Hepatocyte (in vitro differentiated cells): ENCODE measurements at regions not wholly inside any gene's neighbourhood (a gene's known extent, or its start where the extent isn't known, plus 50 kb on each side); places are given as distances from the start of the nearest gene placed in this dataset.

ENCODE experiments used
- DNase-seq: peaks from one replicate; pipeline ENCODE4 v3.0.0-alpha.2; 2016; ENCODE audit warnings: low spot score
- H2AFZ ChIP-seq: fragments of 200-600 bp; sonication (generic); 2 replicates; pipeline ENCODE4 v1.6.0; 2016; ENCODE audit warnings: antibody characterized with exemption, mild to moderate bottlenecking
- H3K27ac ChIP-seq: fragments of 200-600 bp; sonication (generic); 2 replicates; pipeline ENCODE4 v1.5.1; 2016; ENCODE audit warnings: mild to moderate bottlenecking
- H3K27me3 ChIP-seq: fragments of 200-600 bp; sonication (generic); 2 replicates; pipeline ENCODE4 v1.6.1; 2016
- H3K36me3 ChIP-seq: fragments of 200-600 bp; sonication (generic); replicated peaks from 2 replicates; pipeline ENCODE4 v1.5.1; 2016; ENCODE audit warnings: low read depth; ENCODE audit not compliant: insufficient read depth
- H3K4me1 ChIP-seq: fragments of 200-600 bp; sonication (generic); 2 replicates; pipeline ENCODE4 v1.5.1; 2016; ENCODE audit warnings: mild to moderate bottlenecking, moderate library complexity; ENCODE audit not compliant: insufficient read depth
- H3K4me2 ChIP-seq: fragments of 200-600 bp; sonication (generic); 2 replicates; pipeline ENCODE4 v1.6.0; 2016
- H3K4me3 ChIP-seq: fragments of 200-600 bp; sonication (generic); 2 replicates; pipeline ENCODE4 v1.5.1; 2016; ENCODE audit warnings: mild to moderate bottlenecking
- H3K79me2 ChIP-seq: fragments of 200-600 bp; sonication (generic); 2 replicates; pipeline ENCODE4 v1.6.0; 2017; ENCODE audit warnings: mild to moderate bottlenecking
- H3K9me2 ChIP-seq: fragments of 200-600 bp; sonication (generic); replicated peaks from 2 replicates; pipeline ENCODE4 v1.6.0; 2017; ENCODE audit warnings: mild to moderate bottlenecking; ENCODE audit not compliant: insufficient read depth
- H3K9me3 ChIP-seq: fragments of 200-600 bp; sonication (generic); 2 replicates; pipeline ENCODE4 v1.5.1; 2016; ENCODE audit warnings: low read depth, mild to moderate bottlenecking
- H4K20me1 ChIP-seq: fragments of 200-600 bp; sonication (generic); 2 replicates; pipeline ENCODE4 v1.6.0; 2016; ENCODE audit warnings: mild to moderate bottlenecking; ENCODE audit not compliant: insufficient read depth, poor library complexity, severe bottlenecking
- EZH2 ChIP-seq: fragments of 200-600 bp; sonication (generic); IDR thresholded peaks from 2 replicates; pipeline ENCODE4 v1.6.1; 2016; ENCODE audit warnings: antibody characterized with exemption, mild to moderate bottlenecking, borderline replicate concordance
- EZH2phosphoT487 ChIP-seq: fragments of 200-600 bp; sonication (generic); IDR thresholded peaks from one replicate; pipeline ENCODE4 v1.6.1; 2018; ENCODE audit warnings: antibody characterized with exemption, mild to moderate bottlenecking, low read depth, moderate library complexity; ENCODE audit not compliant: unreplicated experiment, severe bottlenecking
- WGBS: methylation state at CpG from one replicate; pipeline ENCODE4 v1.1.6; 2016; ENCODE audit warnings: low lambda C conversion rate; ENCODE audit errors: missing lambda C conversion rate; 5-methylcytosine and 5-hydroxymethylcytosine counted together
- TF ChIP-seq, protein P1 (sequence below): fragments of 200-600 bp; sonication (generic); IDR thresholded peaks from 2 replicates; pipeline ENCODE4 v1.5.1; 2016; ENCODE audit warnings: antibody characterized with exemption, mild to moderate bottlenecking; ENCODE audit not compliant: poor library complexity

DNA sequence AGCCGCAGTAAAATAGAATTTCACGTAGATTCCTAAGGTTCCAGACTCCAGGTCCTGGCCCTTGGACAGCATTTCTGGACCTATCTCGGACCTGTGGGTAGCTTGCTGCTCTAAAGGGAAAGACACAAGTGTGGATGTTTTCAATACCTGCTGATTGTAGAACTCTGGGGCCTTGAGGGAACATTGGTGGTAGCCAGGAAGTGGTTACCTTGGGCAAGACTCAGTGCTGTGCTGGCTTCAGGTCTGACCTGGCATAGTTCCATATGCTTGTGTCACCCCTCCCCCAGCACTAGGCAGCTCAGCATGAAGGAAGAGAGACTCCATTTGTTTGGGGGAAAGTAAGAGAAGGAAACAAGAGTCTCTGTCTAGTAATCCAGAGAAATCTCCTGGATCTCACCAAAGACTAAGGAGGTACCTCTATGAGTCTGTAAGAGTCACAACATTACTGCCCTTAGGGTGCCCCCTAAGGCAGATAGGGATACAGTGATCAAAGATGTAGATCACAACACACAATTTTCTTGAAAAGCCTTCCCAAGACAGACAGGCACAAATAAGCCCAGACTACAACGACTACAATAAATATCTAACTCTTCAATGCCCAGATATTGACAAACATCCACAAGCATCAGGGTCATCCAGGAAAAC is 398.8 kb downstream of the TGFB2 start:
- Histone ChIP-seq H3K36me3 (no peaks in the 10 kb centered on the region), H3K4me1 (no peaks in the 10 kb centered on the region), H3K4me2 (no peak overlapping the region), H3K4me3 (no peak overlapping the region), H3K9me3 (peaks cover 8% of the 10 kb centered on the region), H3K9me2 (no peaks in the 10 kb centered on the region), H3K79me2 (no peaks in the 10 kb centered on the region), H3K27ac (no peak overlapping the region), H3K27me3 (no peaks in the 10 kb centered on the region), H4K20me1 (no peaks in the 10 kb centered on the region), H2AFZ (no peak overlapping the region)
- TF ChIP-seq EZH2 (no peak), EZH2phosphoT487 (no peak)
- TF ChIP-seq, protein P1, sequence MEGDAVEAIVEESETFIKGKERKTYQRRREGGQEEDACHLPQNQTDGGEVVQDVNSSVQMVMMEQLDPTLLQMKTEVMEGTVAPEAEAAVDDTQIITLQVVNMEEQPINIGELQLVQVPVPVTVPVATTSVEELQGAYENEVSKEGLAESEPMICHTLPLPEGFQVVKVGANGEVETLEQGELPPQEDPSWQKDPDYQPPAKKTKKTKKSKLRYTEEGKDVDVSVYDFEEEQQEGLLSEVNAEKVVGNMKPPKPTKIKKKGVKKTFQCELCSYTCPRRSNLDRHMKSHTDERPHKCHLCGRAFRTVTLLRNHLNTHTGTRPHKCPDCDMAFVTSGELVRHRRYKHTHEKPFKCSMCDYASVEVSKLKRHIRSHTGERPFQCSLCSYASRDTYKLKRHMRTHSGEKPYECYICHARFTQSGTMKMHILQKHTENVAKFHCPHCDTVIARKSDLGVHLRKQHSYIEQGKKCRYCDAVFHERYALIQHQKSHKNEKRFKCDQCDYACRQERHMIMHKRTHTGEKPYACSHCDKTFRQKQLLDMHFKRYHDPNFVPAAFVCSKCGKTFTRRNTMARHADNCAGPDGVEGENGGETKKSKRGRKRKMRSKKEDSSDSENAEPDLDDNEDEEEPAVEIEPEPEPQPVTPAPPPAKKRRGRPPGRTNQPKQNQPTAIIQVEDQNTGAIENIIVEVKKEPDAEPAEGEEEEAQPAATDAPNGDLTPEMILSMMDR: no peak
- no peak for DNase-seq
- 99% methylated on average over 4 of the region's 4 CpGs for WGBS

DNA sequence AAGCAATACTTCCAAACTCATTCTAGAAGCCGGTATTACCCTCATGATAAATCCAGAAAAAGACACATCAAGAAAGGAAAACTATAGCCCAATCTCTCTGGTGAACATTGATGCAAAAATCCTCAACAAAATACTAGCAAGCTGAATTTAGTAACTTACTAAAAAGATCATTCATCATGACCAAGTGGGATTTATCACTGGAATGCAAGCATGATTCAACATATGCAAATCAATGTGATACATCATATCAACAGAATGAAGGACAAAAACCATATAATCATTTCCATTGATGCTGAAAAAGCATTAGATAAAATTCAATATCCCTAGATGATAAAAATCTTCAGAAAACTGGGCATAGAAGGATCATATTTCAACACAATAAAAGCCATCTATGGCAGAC is 402.9 kb downstream of the TGFB2 start:
- Histone ChIP-seq H3K9me2 (no peaks in the 10 kb centered on the region), H2AFZ (no peak overlapping the region), H3K4me1 (no peaks in the 10 kb centered on the region), H3K36me3 (no peaks in the 10 kb centered on the region), H3K9me3 (peaks cover 8% of the 10 kb centered on the region), H3K27me3 (no peaks in the 10 kb centered on the region), H3K4me2 (no peak overlapping the region), H4K20me1 (no peaks in the 10 kb centered on the region), H3K27ac (no peak overlapping the region), H3K4me3 (no peak overlapping the region), H3K79me2 (no peaks in the 10 kb centered on the region)
- TF ChIP-seq, protein P1: no peak
- TF ChIP-seq EZH2phosphoT487 (no peak), EZH2 (no peak)
- 96% methylated on average over 1 of the region's 1 CpG for WGBS
- DNase-seq: no peak

DNA sequence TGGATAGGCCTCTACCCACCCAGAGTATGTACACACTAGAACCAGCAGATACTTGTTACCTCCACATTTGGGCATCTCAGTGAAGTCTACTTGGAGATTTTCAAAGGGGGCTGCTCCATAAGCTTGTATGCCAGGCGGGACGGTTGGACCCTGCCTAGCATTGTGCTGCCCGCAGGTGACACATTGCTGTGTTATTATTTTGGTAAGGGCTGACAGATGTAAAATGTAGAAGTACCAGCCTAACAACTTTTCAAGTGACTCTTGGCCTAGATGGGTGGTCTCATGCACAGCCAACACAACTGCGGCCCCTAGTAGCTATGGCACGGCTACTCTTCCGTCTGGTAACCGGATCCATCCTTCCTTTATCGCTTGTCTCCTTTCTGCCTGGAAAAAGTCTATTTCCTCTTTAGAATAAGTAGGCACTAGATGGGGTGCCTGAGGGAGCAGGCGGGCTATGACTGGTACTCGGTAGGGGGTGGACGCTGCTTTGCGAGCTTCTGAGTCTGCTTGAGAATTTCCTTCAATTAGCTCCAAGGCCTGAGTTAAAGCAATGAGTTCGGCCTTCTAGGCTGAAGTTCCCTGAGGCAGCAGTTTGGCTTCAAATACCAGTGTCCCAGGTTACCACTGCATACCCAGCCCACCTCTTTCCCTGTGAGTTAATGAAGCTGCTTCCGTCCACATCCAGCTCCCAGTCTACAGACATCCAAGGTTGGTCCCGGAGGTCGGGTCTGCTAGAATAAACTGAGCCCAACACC is 405.3 kb downstream of the TGFB2 start:
- WGBS: 96% methylated on average over 16 of the region's 16 CpGs

More for the DNA sequence above, 405.3 kb downstream of the TGFB2 start:
- TF ChIP-seq EZH2 (no peak), EZH2phosphoT487 (no peak)
- TF ChIP-seq, protein P1: no peak
- no peak overlapping the region for H3K4me2 ChIP-seq
- no peaks in the 10 kb centered on the region for H3K36me3 ChIP-seq
- DNase-seq: no peak
- H3K9me3 ChIP-seq: peaks cover 4% of the 10 kb centered on the region
- H3K27ac ChIP-seq: no peak overlapping the region
- H3K79me2 ChIP-seq: no peaks in the 10 kb centered on the region
- no peak overlapping the region for H3K4me3 ChIP-seq
- no peaks in the 10 kb centered on the region for H3K9me2 ChIP-seq
- H4K20me1 ChIP-seq: no peaks in the 10 kb centered on the region
- no peak overlapping the region for H2AFZ ChIP-seq
- no peaks in the 10 kb centered on the region for H3K27me3 ChIP-seq
- H3K4me1 ChIP-seq: no peaks in the 10 kb centered on the region
